MM.1S (cell line): ENCODE measurements at regions not wholly inside any gene's neighbourhood (a gene's known extent, or its start where the extent isn't known, plus 50 kb on each side); places are given as distances from the start of the nearest gene placed in this dataset.

Experiments
- DNase-seq: peaks from one replicate; pipeline ENCODE4 v3.0.0-alpha.2; 2015
- H2AFZ ChIP-seq: fragments of 300-600 bp; sonication (generic); 2 replicates; pipeline ENCODE4 v1.6.0; 2016; ENCODE audit warnings: antibody characterized with exemption, low read length
- H3F3A ChIP-seq: fragments of 300-600 bp; sonication (generic); 2 replicates; pipeline ENCODE4 v1.6.1; 2016; ENCODE audit warnings: mild to moderate bottlenecking, antibody characterized with exemption, low read length, moderate library complexity, mixed read lengths; ENCODE audit not compliant: insufficient read depth
- H3K27ac ChIP-seq: fragments of 300-600 bp; sonication (generic); 2 replicates; pipeline ENCODE4 v1.5.1; 2016; ENCODE audit warnings: mild to moderate bottlenecking, low read length
- H3K27me3 ChIP-seq: fragments of 300-600 bp; sonication (generic); replicated peaks from 2 replicates; pipeline ENCODE4 v1.6.0; 2016; ENCODE audit warnings: low read length; ENCODE audit not compliant: insufficient read depth
- H3K36me3 ChIP-seq: fragments of 300-600 bp; sonication (generic); replicated peaks from 2 replicates; pipeline ENCODE4 v1.6.1; 2016; ENCODE audit warnings: mild to moderate bottlenecking, low read length, mixed read lengths; ENCODE audit not compliant: insufficient read depth
- H3K4me1 ChIP-seq: fragments of 300-600 bp; sonication (generic); 2 replicates; pipeline ENCODE4 v1.6.1; 2016; ENCODE audit warnings: low read length, mixed read lengths
- H3K4me2 ChIP-seq: fragments of 300-600 bp; sonication (generic); 2 replicates; pipeline ENCODE4 v1.6.0; 2016; ENCODE audit warnings: low read depth, low read length
- H3K4me3 ChIP-seq: fragments of 300-600 bp; sonication (generic); 2 replicates; pipeline ENCODE4 v1.5.1; 2016; ENCODE audit warnings: low read length, mixed read lengths
- H3K79me2 ChIP-seq: fragments of 300-600 bp; sonication (generic); 2 replicates; pipeline ENCODE4 v1.6.1; 2016; ENCODE audit warnings: mixed run types, low read length, mixed read lengths
- H3K9ac ChIP-seq: fragments of 300-600 bp; sonication (generic); 2 replicates; pipeline ENCODE4 v1.6.1; 2016; ENCODE audit warnings: low read length, mixed read lengths
- H3K9me2 ChIP-seq: fragments of 300-600 bp; sonication (generic); replicated peaks from 2 replicates; pipeline ENCODE4 v1.6.1; 2016; ENCODE audit warnings: mild to moderate bottlenecking, low read length, mixed read lengths; ENCODE audit not compliant: insufficient read depth
- H3K9me3 ChIP-seq: fragments of 300-600 bp; sonication (generic); replicated peaks from 2 replicates; pipeline ENCODE4 v1.6.1; 2016; ENCODE audit warnings: mild to moderate bottlenecking, low read length, mixed read lengths; ENCODE audit not compliant: insufficient read depth
- H4K20me1 ChIP-seq: fragments of 300-600 bp; sonication (generic); 2 replicates; pipeline ENCODE4 v1.6.1; 2016; ENCODE audit warnings: mild to moderate bottlenecking, low read length, moderate library complexity, mixed read lengths; ENCODE audit not compliant: insufficient read depth
- EZH2 ChIP-seq: fragments of 300-600 bp; sonication (generic); optimal IDR thresholded peaks from 2 replicates; pipeline ENCODE3; 2017; ENCODE audit warnings: low read depth, mild to moderate bottlenecking, antibody characterized with exemption, low read length, mixed read lengths
- EZH2phosphoT487 ChIP-seq: fragments of 300-600 bp; sonication (generic); IDR thresholded peaks from 2 replicates; pipeline ENCODE4 v1.6.1; 2018; ENCODE audit warnings: antibody characterized with exemption, low read length
- TF ChIP-seq, protein P1 (sequence below): fragments of 300-600 bp; sonication (generic); IDR thresholded peaks from 2 replicates; pipeline ENCODE4 v1.5.1; 2016; ENCODE audit warnings: antibody characterized with exemption, low read length, mixed read lengths

GRCh38 chr21:18148401-18148800 lies 96.2 kb upstream of the CHODL start:
- H3K4me3 ChIP-seq: no peak overlapping the region
- no peak for DNase-seq
- no peaks in the 10 kb centered on the region for H3K9me2 ChIP-seq
- H2AFZ ChIP-seq: no peak overlapping the region
- H3F3A ChIP-seq: peaks cover 4% of the 10 kb centered on the region; the same call in 1 of the 2 replicates
- peaks cover 13% of the 10 kb centered on the region for H3K4me1 ChIP-seq
- no peaks in the 10 kb centered on the region for H3K36me3 ChIP-seq
- no peak overlapping the region for H3K4me2 ChIP-seq
- no peak overlapping the region for H3K27ac ChIP-seq
- H3K79me2 ChIP-seq: no peaks in the 10 kb centered on the region
- H4K20me1 ChIP-seq: no peaks in the 10 kb centered on the region
- H3K9me3 ChIP-seq: no peaks in the 10 kb centered on the region
- no peak overlapping the region for H3K9ac ChIP-seq
- TF ChIP-seq EZH2phosphoT487 (no peak), EZH2 (no peak)
- TF ChIP-seq, protein P1, sequence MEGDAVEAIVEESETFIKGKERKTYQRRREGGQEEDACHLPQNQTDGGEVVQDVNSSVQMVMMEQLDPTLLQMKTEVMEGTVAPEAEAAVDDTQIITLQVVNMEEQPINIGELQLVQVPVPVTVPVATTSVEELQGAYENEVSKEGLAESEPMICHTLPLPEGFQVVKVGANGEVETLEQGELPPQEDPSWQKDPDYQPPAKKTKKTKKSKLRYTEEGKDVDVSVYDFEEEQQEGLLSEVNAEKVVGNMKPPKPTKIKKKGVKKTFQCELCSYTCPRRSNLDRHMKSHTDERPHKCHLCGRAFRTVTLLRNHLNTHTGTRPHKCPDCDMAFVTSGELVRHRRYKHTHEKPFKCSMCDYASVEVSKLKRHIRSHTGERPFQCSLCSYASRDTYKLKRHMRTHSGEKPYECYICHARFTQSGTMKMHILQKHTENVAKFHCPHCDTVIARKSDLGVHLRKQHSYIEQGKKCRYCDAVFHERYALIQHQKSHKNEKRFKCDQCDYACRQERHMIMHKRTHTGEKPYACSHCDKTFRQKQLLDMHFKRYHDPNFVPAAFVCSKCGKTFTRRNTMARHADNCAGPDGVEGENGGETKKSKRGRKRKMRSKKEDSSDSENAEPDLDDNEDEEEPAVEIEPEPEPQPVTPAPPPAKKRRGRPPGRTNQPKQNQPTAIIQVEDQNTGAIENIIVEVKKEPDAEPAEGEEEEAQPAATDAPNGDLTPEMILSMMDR: no peak
- H3K27me3 ChIP-seq: no peaks in the 10 kb centered on the region

- no peaks in the 10 kb centered on the region for H3K36me3 ChIP-seq
- H3K9me2 ChIP-seq: no peaks in the 10 kb centered on the region
- no peaks in the 10 kb centered on the region for H4K20me1 ChIP-seq
- no peak overlapping the region for H3K4me2 ChIP-seq
- no peak overlapping the region for H3K4me3 ChIP-seq
- no peak overlapping the region for H3K27ac ChIP-seq
- H3K79me2 ChIP-seq: no peaks in the 10 kb centered on the region
- H3K9me3 ChIP-seq: no peaks in the 10 kb centered on the region
- H3F3A ChIP-seq: peaks cover 2% of the 10 kb centered on the region; the same call in 1 of the 2 replicates
- TF ChIP-seq EZH2 (no peak), EZH2phosphoT487 (no peak)
- TF ChIP-seq, protein P1: no peak
- H3K9ac ChIP-seq: no peak overlapping the region
- no peaks in the 10 kb centered on the region for H3K27me3 ChIP-seq
- H2AFZ ChIP-seq: no peak overlapping the region
- H3K4me1 ChIP-seq: peaks cover 6% of the 10 kb centered on the region
- no peak for DNase-seq
Observed at GRCh38 chr21:18147678-18148077, 97.0 kb upstream of the CHODL start.

- no peaks in the 10 kb centered on the region for H3K27me3 ChIP-seq
- H3K9me3 ChIP-seq: no peaks in the 10 kb centered on the region
- no peak for DNase-seq
Observed at GRCh38 chr21:18146820-18147219, 97.8 kb upstream of the CHODL start.

More at GRCh38 chr21:18146820-18147219, 97.8 kb upstream of the CHODL start:
- Histone ChIP-seq H4K20me1 (no peaks in the 10 kb centered on the region), H3K9ac (no peak overlapping the region), H3F3A (no peaks in the 10 kb centered on the region), H3K9me2 (no peaks in the 10 kb centered on the region), H3K79me2 (no peaks in the 10 kb centered on the region), H3K4me1 (no peaks in the 10 kb centered on the region), H3K4me2 (no peak overlapping the region), H3K4me3 (no peak overlapping the region), H2AFZ (no peak overlapping the region), H3K36me3 (no peaks in the 10 kb centered on the region), H3K27ac (no peak overlapping the region)
- TF ChIP-seq EZH2 (no peak), EZH2phosphoT487 (no peak)
- TF ChIP-seq, protein P1: no peak
